A549 (cell line): ENCODE measurements at regions not wholly inside any gene's neighbourhood (a gene's known extent, or its start where the extent isn't known, plus 50 kb on each side); places are given as distances from the start of the nearest gene placed in this dataset.

ENCODE experiments used
- BHLHE40 ChIP-seq: IDR thresholded peaks from 2 replicates; pipeline ENCODE4 v1.6.1; 2012; ENCODE audit warnings: low read depth, low read length, inconsistent platforms
- CTCF ChIP-seq: fragments of >200 bp; sonication (Bioruptor Twin); formaldehyde crosslinking; IDR thresholded peaks from 3 replicates; pipeline ENCODE4 v1.5.1; 2016
- HOXA7 ChIP-seq: fragments of 250-450 bp; sonication (Bioruptor Pico); IDR thresholded peaks from 2 replicates; pipeline ENCODE4 v1.5.0; 2020; ENCODE audit warnings: mild to moderate bottlenecking, moderate library complexity
- JUN ChIP-seq, 2 experiments: fragments of >200 bp; sonication (Bioruptor Twin); formaldehyde crosslinking; IDR thresholded peaks; 2 replicates in 1 of 2; 3 replicates in 1 of 2; pipeline ENCODE4 v1.6.1; 2016 to 2017
- JUNB ChIP-seq: fragments of >200 bp; sonication (Bioruptor Twin); formaldehyde crosslinking; IDR thresholded peaks from 2 replicates; pipeline ENCODE4 v1.6.1; 2016
- PHF8 ChIP-seq: fragments of 200-600 bp; sonication (generic); IDR thresholded peaks from 2 replicates; pipeline ENCODE4 v1.6.1; 2016; ENCODE audit warnings: low read depth, mild to moderate bottlenecking, antibody characterized with exemption, moderate library complexity, borderline replicate concordance
- POLR2A ChIP-seq: IDR thresholded peaks from 2 replicates; pipeline ENCODE4 v1.6.1; 2012; ENCODE audit warnings: mild to moderate bottlenecking, low read length
- REST ChIP-seq: fragments of 200-600 bp; sonication (generic); IDR thresholded peaks from 2 replicates; pipeline ENCODE4 v1.6.1; 2016; ENCODE audit warnings: antibody characterized with exemption, mild to moderate bottlenecking, moderate library complexity
- USF2 ChIP-seq: fragments of 450-650 bp; IDR thresholded peaks from 2 replicates; pipeline ENCODE4 v1.6.1; 2014; ENCODE audit warnings: antibody characterized with exemption
- ZC3H11A ChIP-seq: fragments of 450-650 bp; IDR thresholded peaks from 2 replicates; pipeline ENCODE4 v1.6.1; 2014; ENCODE audit warnings: antibody characterized with exemption, mild to moderate bottlenecking

GRCh38 chr4:19539201-19539600 is 712.5 kb upstream of the SLIT2 start:
- TF ChIP-seq PHF8: no peak
- TF ChIP-seq JUNB: no peak
- TF ChIP-seq JUN (IDR thresholded peaks at IDR 0.05): no peak
- no peak for TF ChIP-seq HOXA7
- no peak for TF ChIP-seq CTCF
- no peak for TF ChIP-seq POLR2A
- no peak for TF ChIP-seq USF2
- TF ChIP-seq BHLHE40: no peak
- no peak for TF ChIP-seq ZC3H11A
- TF ChIP-seq REST: no peak
